DND-41 (cell line): ENCODE measurements at regions not wholly inside any gene's neighbourhood (a gene's known extent, or its start where the extent isn't known, plus 50 kb on each side); places are given as distances from the start of the nearest gene placed in this dataset.

ENCODE experiments used
- ATAC-seq: fragments of 200-7000 bp; cut with Tn5 transposase; 3 replicates; pipeline ENCODE4 v1.9.1; 2021; ENCODE audit warnings: low read depth; ENCODE audit not compliant: insufficient read depth
- DNase-seq: peaks from one replicate; pipeline ENCODE4 v3.0.0-alpha.2; 2020
- H2AFZ ChIP-seq: 2 replicates; pipeline ENCODE4 v1.6.0; 2012; ENCODE audit warnings: low read depth, low read length
- H3K27ac ChIP-seq: 2 replicates; pipeline ENCODE4 v1.5.1; 2012; ENCODE audit warnings: low read length, inconsistent platforms
- H3K27me3 ChIP-seq: fragments of 200-600 bp; sonication (generic); 2 replicates; pipeline ENCODE4 v1.6.0; 2012; ENCODE audit warnings: low read length, mild to moderate bottlenecking, inconsistent platforms; ENCODE audit not compliant: insufficient read depth, poor library complexity
- H3K36me3 ChIP-seq: 2 replicates; pipeline ENCODE4 v1.5.1; 2012; ENCODE audit warnings: low read length, inconsistent platforms; ENCODE audit not compliant: insufficient read depth
- H3K4me1 ChIP-seq: 2 replicates; pipeline ENCODE4 v1.5.1; 2012; ENCODE audit warnings: mild to moderate bottlenecking, low read length; ENCODE audit not compliant: insufficient read depth
- H3K4me2 ChIP-seq: 2 replicates; pipeline ENCODE4 v1.6.0; 2012; ENCODE audit warnings: mild to moderate bottlenecking, moderate library complexity, low read length, inconsistent platforms; ENCODE audit not compliant: insufficient read depth
- H3K4me3 ChIP-seq, 2 experiments: fragments of 200-600 bp in 1 of 2; shearing (Covaris generic) in 1 of 2; 2 replicates each; pipeline ENCODE4 v1.5.1; 2012 to 2016; ENCODE audit warnings: inconsistent platforms in 2 of 2, low read length in 2 of 2, mild to moderate bottlenecking in 2 of 2, low read depth in 1 of 2, moderate library complexity in 1 of 2
- H3K79me2 ChIP-seq: 2 replicates; pipeline ENCODE4 v1.6.0; 2012; ENCODE audit warnings: low read length, inconsistent platforms; ENCODE audit not compliant: insufficient read depth
- H3K9ac ChIP-seq: 2 replicates; pipeline ENCODE4 v1.6.0; 2012; ENCODE audit warnings: low read depth, mild to moderate bottlenecking, inconsistent platforms, low read length, moderate library complexity
- H3K9me3 ChIP-seq: 2 replicates; pipeline ENCODE4 v1.5.1; 2012; ENCODE audit warnings: low read length, moderate library complexity, mild to moderate bottlenecking, inconsistent platforms; ENCODE audit not compliant: insufficient read depth, severe bottlenecking
- H4K20me1 ChIP-seq: 2 replicates; pipeline ENCODE4 v1.6.0; 2012; ENCODE audit warnings: low read length; ENCODE audit not compliant: insufficient read depth
- EZH2 ChIP-seq: IDR thresholded peaks from 3 replicates; pipeline ENCODE4 v1.6.1; 2012; ENCODE audit warnings: borderline replicate concordance, low read depth, mild to moderate bottlenecking, moderate library complexity, low read length, inconsistent platforms; ENCODE audit not compliant: severe bottlenecking
- TF ChIP-seq, protein P1 (sequence below): IDR thresholded peaks from 2 replicates; pipeline ENCODE4 v1.5.1; 2012; ENCODE audit warnings: borderline replicate concordance, low read length, moderate library complexity, mild to moderate bottlenecking; ENCODE audit not compliant: poor library complexity, severe bottlenecking; ENCODE audit errors: extremely low read depth

DNA sequence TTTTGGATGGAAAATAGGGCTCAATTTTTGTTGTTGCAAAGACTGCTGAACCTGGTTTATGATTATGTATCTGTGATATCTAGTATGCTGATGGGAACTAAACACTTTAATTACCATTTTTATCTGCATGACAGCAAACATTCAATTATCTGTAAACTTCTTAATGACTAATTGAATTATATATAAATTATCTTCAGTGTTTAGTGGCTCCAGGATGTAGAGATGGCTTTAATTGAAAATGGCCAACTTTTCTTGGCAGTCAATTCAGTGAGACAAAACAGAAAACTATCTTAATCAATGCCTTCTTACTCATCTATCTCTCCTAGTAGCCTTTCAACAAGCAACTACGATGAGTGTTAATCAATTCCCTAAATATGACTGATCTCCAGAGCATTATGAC lies 591.3 kb downstream of the HACE1 start:
- Histone ChIP-seq H3K4me3 (no peak overlapping the region), H3K27me3 (no peaks in the 10 kb centered on the region), H2AFZ (no peak overlapping the region), H3K9me3 (no peaks in the 10 kb centered on the region), H3K4me2 (no peak overlapping the region), H3K4me1 (no peaks in the 10 kb centered on the region), H3K9ac (no peak overlapping the region), H4K20me1 (no peaks in the 10 kb centered on the region), H3K36me3 (no peaks in the 10 kb centered on the region), H3K27ac (no peak overlapping the region), H3K79me2 (no peaks in the 10 kb centered on the region)
- ATAC-seq (no peak), DNase-seq (no peak)
- no peak for TF ChIP-seq EZH2

DNA sequence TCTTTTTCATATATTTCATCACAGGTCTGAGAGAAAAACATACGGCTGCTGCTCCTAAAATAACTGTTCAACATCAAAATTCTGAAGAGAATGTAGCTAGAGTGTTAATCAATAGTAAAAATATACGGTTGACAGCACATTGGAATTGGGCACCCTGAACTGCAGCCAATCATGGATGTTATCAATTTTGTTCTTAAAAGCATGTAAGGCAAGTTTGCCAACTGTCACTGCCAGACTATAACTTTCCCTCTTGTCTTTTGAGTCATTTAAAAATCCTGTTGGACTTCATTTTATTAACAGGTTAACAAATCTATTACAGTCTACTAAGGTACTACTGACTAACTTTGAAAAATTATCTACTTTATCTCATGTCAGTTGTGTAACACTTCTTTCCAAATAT lies 592.8 kb downstream of the HACE1 start:
- DNase-seq, result no peak
- Histone ChIP-seq H3K4me2 (no peak overlapping the region), H4K20me1 (no peaks in the 10 kb centered on the region), H3K4me1 (no peaks in the 10 kb centered on the region), H3K4me3 (no peak overlapping the region), H3K9ac (no peak overlapping the region), H3K27me3 (no peaks in the 10 kb centered on the region), H3K36me3 (no peaks in the 10 kb centered on the region), H3K79me2 (no peaks in the 10 kb centered on the region), H3K9me3 (no peaks in the 10 kb centered on the region), H3K27ac (no peak overlapping the region), H2AFZ (no peak overlapping the region)
- TF ChIP-seq EZH2, result no peak
- TF ChIP-seq, protein P1, sequence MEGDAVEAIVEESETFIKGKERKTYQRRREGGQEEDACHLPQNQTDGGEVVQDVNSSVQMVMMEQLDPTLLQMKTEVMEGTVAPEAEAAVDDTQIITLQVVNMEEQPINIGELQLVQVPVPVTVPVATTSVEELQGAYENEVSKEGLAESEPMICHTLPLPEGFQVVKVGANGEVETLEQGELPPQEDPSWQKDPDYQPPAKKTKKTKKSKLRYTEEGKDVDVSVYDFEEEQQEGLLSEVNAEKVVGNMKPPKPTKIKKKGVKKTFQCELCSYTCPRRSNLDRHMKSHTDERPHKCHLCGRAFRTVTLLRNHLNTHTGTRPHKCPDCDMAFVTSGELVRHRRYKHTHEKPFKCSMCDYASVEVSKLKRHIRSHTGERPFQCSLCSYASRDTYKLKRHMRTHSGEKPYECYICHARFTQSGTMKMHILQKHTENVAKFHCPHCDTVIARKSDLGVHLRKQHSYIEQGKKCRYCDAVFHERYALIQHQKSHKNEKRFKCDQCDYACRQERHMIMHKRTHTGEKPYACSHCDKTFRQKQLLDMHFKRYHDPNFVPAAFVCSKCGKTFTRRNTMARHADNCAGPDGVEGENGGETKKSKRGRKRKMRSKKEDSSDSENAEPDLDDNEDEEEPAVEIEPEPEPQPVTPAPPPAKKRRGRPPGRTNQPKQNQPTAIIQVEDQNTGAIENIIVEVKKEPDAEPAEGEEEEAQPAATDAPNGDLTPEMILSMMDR, result no peak
- no peak for ATAC-seq

DNA sequence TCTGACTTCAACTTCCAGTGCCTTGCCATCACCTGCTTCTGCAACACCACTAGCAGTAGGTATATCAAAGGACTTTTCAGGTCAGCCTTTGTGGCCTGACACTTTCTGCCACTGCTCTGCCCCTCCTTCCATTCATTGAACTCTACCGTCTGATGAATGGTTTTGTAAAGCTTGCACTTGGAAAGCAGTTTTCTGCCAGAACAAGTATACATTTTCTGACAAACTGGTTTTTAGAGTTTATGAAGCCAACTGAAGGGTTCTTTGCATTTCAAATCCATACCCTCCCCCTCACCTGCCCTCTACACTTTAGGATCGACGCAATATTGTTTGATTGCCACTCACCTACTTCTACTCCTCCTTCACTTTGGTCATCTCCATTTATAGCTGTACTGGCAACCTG lies 603.1 kb downstream of the HACE1 start:
- Histone ChIP-seq H3K27ac (no peak overlapping the region), H4K20me1 (no peaks in the 10 kb centered on the region), H3K9me3 (no peaks in the 10 kb centered on the region), H3K4me3 (no peak overlapping the region), H3K9ac (no peak overlapping the region), H3K4me2 (no peak overlapping the region), H3K27me3 (peaks cover 3% of the 10 kb centered on the region), H2AFZ (no peak overlapping the region), H3K79me2 (no peaks in the 10 kb centered on the region), H3K4me1 (no peaks in the 10 kb centered on the region), H3K36me3 (no peaks in the 10 kb centered on the region)
- ATAC-seq (no peak), DNase-seq (no peak)
- TF ChIP-seq, protein P1, result no peak
- TF ChIP-seq EZH2, result no peak

DNA sequence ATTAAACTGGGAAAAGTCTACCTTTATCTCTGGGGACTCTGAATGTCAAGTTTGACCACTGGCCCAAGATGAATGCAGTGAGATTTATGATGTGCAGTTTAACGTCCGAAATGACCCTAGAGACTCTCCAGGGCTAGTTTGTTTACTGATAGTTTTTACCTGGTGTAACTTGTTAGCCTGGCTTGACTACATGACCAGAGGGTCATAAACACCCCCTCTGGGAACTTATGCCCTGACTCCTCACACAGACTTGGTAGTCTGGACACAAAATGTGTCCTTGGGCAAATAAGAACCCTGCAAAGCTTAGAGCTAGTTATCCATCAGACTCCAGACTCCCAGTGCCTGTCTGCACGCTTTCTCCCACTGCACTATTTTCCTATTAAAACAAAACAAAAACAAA lies 606.5 kb downstream of the HACE1 start:
- Histone ChIP-seq H3K36me3 (no peaks in the 10 kb centered on the region), H3K9me3 (no peaks in the 10 kb centered on the region), H2AFZ (no peak overlapping the region), H3K4me1 (no peaks in the 10 kb centered on the region), H3K9ac (no peak overlapping the region), H4K20me1 (no peaks in the 10 kb centered on the region), H3K4me3 (no peak overlapping the region), H3K27ac (no peak overlapping the region), H3K4me2 (no peak overlapping the region), H3K27me3 (peaks cover 3% of the 10 kb centered on the region), H3K79me2 (no peaks in the 10 kb centered on the region)
- no peak for TF ChIP-seq EZH2
- TF ChIP-seq, protein P1, result no peak
- ATAC-seq, result no peak
- DNase-seq, result no peak
